ENCODE measurements at regions not wholly inside any gene's neighbourhood (a gene's known extent, or its start where the extent isn't known, plus 50 kb on each side); places are given as distances from the start of the nearest gene placed in this dataset.

GRCh38 chr13:95385798-95386197, 84.5 kb upstream of the ABCC4 start:
- TF ChIP-seq ZNF654 (tag by site-specific recombination; IDR thresholded peaks at IDR 0.05; ENCODE audit: low read depth) (no peak), ZNF510 (tag by site-specific recombination; IDR thresholded peaks at IDR 0.05; ENCODE audit: insufficient replicate concordance) (no peak), ZFP37 (tag by site-specific recombination; IDR thresholded peaks at IDR 0.05) (no peak), ZBTB8A (tag by site-specific recombination; IDR thresholded peaks at IDR 0.05) (no peak), ZBTB7A (tag by site-specific recombination; IDR thresholded peaks at IDR 0.05; ENCODE audit: low read depth) (no peak), CTCF (tag by site-specific recombination; IDR thresholded peaks at IDR 0.05) (no peak), YY1 (tag by site-specific recombination; IDR thresholded peaks at IDR 0.05) (no peak), BCL11B (tag by site-specific recombination; IDR thresholded peaks at IDR 0.05; ENCODE audit: low read depth) (no peak), ZBTB21 (tag by site-specific recombination; IDR thresholded peaks at IDR 0.05) (no peak)
- TF ChIP-seq, protein P1, sequence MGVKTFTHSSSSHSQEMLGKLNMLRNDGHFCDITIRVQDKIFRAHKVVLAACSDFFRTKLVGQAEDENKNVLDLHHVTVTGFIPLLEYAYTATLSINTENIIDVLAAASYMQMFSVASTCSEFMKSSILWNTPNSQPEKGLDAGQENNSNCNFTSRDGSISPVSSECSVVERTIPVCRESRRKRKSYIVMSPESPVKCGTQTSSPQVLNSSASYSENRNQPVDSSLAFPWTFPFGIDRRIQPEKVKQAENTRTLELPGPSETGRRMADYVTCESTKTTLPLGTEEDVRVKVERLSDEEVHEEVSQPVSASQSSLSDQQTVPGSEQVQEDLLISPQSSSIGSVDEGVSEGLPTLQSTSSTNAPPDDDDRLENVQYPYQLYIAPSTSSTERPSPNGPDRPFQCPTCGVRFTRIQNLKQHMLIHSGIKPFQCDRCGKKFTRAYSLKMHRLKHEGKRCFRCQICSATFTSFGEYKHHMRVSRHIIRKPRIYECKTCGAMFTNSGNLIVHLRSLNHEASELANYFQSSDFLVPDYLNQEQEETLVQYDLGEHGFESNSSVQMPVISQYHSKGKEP (tag by site-specific recombination; IDR thresholded peaks at IDR 0.05), result no peak
- TF ChIP-seq, protein P2, sequence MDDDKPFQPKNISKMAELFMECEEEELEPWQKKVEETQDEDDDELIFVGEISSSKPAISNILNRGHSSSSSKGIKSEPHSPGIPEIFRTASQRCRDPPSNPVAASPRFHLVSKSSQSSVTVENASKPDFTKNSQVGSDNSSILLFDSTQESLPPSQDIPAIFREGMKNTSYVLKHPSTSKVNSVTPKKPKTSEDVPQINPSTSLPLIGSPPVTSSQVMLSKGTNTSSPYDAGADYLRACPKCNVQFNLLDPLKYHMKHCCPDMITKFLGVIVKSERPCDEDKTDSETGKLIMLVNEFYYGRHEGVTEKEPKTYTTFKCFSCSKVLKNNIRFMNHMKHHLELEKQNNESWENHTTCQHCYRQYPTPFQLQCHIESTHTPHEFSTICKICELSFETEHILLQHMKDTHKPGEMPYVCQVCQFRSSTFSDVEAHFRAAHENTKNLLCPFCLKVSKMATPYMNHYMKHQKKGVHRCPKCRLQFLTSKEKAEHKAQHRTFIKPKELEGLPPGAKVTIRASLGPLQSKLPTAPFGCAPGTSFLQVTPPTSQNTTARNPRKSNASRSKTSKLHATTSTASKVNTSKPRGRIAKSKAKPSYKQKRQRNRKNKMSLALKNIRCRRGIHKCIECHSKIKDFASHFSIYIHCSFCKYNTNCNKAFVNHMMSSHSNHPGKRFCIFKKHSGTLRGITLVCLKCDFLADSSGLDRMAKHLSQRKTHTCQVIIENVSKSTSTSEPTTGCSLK (tag by site-specific recombination; IDR thresholded peaks at IDR 0.05), result no peak
